ENCODE measurements at regions not wholly inside any gene's neighbourhood (a gene's known extent, or its start where the extent isn't known, plus 50 kb on each side); places are given as distances from the start of the nearest gene placed in this dataset.
A peak's percentile ranks its signal among the peaks of the same experiment; 100 is the strongest.

DNA sequence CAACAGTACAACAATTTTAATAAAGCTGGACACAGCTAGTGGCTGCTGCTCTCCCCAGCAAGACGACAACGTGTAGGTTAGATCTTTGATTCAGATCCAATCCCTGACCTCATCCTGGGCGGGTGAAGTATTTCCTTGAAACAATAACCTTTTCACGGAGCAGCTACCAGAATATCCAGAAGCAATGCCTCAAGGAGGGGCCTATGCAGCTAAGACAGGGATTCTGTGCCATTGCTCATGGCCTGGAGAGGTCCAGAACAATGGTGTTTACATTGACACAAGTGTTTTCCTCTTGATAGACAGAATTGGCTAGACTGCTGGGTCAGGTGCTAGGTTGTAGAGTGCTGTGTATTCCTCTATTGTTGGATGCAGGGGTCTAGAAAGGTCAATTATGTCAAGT, 520.1 kb downstream of the BCL11A start:
- peak; percentile 61 for DNase-seq

DNA sequence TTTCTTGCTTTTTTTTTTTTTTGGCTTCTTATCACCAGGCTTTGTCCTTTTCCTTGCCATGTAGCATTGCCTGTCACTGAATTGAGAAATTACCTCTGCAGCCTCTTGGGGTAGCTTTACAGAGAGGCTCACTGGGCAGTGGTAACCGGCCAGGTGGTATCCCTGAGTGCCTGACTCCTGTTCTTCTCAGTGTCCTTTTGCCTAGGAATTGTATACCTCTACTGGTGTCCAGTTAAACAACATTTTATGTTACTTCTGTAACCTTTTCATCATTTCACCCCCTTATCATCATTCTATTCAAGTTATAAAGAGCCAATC, 523.9 kb downstream of the BCL11A start:
- no peak for DNase-seq

DNA sequence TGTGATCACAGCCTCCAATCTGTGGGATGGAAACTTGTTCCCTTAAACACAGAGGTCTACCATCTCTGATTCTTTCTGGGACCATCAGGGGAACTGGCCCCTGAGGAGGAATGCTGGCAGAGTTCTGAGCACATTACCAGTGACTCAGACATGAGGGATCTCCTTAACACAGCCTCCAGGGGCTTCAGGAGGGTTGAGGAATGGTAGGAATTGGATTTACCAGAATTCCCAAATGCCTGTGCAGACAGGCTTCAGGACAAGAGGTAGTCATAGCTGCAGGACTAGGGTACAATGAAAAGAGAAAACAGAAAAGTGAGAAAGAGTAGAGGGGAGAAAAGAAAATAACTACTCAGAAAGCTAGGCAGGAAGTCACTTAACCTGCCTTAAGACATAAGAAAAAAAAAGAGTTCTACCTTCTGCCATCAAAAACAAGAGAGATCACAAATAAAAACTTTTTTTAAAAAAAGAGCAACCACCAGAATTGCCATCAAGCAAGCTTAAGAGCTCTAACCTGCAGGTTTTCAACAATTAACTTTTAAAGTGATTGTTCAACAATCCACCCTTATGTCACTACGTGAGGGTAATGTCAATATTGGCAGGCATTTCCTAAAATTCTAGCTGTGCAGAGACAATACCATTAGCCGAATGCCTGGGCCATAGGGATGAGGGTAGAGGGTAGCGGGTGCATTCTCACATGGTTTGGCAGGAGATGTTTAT, 524.4 kb downstream of the BCL11A start:
- no peak for DNase-seq

DNA sequence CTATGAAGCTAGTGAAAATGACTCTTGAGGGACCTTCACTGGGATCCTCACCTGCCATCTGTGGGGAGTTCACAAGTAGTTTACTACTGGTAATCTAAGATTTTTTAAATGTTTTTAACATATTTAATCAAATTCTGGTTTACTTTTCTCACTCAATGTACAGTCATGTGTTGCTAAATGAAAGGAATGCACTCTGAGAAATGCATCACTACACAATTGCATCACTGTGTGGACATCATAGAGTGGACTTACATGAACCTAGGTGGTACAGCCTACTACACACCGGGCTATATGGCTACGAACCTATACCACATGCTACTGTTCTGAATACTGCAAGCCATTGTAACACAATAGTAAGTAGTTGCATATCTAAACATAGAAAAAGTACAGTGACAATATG, 528.0 kb downstream of the BCL11A start:
- DNase-seq: no peak

DNA sequence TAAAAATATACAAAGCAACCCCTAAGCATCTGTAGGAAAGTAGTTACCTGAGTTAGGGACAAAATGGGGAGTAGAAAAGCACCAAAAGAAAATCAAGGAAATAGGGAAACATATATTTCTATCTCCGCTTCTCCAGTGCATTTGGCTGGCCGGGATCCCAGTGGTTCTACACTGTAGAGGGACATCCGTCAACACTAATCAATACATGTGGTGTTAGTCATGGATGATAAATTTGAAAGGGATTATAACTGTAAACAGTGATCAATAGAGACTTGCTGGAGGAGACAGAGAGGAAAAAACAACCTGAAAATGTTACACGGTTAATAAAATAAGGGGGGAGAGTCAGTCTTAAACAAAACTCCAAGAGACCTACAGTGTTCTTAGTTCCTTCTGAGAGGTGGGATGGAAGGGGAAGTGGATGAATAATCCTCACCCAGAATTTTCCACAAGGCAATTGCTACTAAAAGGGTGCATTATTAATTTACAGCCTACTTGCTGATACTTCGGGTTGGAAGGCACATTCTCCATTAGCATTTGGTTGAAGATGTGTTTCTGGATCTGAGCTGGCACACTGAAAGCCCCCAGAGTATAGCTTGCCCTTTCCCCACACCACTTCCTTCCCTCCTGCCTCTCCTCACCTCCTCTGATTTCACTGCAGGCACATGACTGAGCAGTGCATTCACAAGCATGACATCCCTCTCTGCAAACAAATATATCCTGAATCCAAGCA, 530.0 kb downstream of the BCL11A start:
- DNase-seq: no peak

DNA sequence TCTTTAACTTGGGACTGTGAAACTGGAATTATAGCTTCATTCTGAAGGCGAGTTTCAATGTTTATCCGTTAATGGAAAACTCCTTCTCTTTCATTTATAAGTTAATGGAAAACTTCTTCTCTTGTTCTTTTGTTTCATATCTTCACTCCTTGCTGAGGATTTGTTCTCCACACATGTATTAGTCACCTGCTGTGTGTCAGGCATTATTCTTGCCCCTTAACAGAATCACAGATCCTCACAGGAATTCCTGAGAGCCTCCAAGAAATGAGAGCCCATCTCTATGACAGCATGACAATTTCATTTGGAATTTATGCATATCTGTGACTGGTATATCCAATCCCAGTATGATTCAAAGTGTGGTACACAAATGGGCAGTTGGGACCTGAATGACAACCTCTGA, 545.8 kb downstream of the BCL11A start:
- no peak for DNase-seq

DNA sequence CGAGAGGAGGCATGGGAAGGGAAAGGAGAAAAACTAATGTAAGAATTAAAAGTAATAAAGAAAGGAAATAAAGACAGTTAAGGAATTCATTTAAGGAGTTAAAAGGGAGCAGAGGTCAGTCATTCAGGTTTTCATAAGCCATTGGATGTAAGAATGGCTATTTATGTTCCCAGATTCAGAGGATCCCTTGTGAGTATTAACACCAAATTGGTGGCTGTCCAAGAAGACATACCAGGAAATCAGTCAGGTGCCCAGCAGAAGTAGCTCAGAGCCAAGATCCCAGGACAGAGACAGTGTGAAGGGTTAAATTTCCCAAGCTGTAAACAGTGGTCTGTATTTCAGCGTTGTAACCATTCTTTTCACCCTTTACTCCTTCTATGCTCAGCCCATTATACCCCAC, 550.4 kb downstream of the BCL11A start:
- no peak for DNase-seq

DNA sequence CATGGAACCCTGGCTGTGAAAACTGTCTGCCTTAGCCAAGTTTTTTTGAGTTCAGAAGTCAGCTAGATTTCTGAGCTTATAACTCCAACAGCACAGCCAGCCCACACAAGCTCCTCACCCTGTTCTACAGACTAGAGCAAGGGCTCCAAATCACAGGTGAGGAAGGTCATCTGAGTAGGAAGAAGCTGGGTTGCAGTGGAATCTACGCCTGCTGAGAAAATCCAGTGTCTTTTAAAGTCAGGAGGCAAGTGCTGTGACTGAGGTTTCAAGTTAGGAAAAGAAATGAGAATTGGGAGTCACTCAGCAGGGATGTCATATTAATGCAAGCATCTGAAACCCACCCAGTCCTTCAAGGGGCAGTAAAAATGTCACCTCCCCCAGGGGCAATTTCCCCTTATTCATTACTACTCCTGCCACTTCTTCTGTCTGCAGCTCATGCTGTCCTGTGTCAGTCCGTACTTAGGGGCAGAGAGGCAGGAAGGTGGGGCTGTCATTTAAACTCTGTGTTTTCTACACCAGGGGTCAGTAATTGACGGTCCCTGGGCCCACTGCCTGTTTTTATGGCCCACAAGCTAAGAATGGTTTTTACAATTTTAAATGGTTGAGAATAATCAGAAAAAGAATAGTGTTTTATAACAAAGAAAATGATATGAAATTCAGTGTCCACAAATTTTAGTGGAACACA, 551.1 kb downstream of the BCL11A start:
- no peak for DNase-seq

DNA sequence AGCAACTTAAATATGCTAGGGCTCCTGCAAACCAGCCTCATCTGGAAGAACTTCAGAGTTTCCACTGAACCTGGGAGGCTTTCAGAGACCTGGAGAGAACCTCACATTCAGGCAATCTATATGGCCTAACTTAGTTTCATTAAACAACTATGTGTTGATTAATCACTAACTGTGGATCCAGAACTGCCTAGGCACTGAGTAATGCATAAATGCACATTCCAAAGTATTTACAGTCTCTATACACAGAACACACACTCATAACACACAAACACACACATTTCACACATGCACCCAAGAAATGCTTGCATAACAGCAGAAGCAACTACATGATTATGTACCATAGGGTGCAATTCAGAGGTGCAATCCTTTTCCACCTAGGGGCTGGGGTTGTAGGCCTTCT, 552.8 kb downstream of the BCL11A start:
- DNase-seq: no peak

DNA sequence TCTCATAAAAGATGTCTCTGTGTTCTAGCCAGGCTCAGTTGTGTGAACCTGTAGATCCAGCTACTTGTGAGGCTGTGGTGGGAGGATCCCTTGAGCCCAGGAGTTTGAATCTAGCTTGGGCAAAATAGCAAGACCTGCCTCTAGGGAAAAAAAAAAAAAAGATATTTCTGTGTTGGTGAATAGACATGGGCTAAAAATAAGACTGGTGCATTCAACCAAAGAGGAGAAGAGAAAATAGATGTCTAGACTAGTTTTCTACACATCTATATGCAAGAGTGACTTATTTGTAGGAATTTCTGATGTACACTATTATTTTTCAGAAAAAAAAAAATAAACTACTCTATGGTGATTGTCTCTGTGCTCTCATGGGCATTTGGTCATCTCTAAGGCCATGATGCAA, 555.1 kb downstream of the BCL11A start:
- no peak for DNase-seq

DNA sequence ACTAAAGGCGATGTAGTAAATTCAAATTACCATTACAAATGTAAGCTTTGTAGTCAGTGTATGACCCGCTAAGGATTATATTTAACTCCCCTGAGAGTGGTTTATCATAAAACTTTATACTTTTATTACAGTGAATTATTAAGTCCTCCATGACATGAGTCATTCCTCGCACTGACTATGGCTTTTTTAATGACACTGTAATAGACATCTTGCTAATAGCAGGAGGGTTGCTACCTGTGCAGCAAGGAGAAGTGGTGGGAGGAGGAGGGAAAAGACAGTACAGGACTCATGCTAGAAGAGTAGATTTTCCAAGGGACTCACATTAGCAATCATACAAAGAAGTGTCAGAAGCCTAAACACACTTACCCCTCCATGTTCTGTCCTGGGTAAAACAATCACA, 556.1 kb downstream of the BCL11A start:
- DNase-seq: no peak

DNA sequence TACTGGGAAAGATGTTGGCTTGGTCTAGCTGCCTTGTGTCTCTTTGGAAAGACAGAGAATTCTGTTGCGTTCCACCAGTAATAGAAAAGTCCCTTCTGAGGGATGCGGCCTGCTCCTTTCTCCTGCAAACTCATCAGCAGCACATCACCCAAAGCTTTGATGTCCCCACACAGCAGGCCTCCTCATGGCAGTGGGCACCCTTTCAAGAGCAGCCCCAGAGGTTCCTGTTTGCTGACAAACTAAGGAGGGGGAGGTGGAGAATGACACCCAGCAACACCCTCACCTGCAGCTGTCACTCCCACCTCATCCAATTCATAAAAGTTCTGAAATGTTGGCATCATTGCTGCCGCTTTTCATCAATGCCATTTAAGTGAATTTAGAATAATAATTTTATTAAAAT, 556.6 kb downstream of the BCL11A start:
- DNase-seq: no peak

DNA sequence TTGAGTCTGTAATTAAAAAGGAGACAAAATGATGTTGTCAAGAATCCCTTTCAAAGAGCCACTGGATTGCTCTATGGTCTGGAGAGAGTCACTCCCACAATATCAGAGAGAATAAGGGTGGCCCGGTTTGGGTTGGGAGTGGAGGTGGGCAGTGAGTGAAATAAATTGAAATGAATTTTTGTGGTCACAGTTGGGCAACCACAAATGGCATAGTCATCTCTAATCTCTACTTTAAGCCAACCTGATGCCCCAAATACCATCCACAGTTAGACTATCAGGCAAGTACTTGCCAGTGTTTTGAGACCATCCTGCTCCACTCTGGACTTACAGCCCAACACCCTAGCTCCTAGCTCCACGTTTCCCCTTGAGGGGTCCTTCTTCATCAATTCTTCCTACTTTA, 559.7 kb downstream of the BCL11A start:
- no peak for DNase-seq

DNA sequence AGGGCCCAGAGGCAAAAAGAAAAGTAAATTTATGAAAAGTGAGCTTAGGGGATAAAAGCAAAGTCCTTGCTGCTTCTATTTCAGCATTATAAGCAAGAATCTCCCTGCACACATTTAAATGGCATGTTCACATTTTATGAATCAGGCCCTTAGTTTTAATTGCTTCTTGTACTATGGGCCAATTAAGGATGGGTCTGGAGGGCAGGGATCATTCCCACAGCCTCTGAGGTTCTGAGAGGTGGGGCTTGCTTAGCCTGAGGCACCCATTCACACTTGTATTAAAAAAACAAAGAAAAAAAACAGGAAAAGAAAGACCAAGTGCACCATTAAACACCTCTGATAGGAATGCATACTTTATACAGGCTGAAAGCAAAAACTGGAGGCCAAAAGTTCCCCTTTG, 565.1 kb downstream of the BCL11A start:
- DNase-seq: no peak

DNA sequence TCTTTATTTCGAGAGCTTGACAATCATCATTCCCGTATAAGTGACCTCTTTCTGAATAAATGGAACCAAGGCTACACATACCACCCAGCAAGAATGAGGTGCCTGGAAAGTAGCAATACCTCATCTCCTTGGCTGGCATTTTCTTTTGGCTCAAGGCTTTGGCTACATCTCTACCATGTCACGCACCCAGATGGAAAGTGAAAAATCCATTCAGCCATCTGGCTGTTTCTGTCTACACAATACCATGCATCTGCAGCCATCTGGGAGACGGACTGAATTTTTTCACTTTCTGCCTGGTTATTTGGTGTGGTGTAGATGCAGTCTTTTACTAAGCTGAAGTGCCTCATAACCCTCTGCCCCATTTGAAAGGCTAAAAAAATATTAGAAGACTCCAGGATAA, 566.9 kb downstream of the BCL11A start:
- DNase-seq: no peak

DNA sequence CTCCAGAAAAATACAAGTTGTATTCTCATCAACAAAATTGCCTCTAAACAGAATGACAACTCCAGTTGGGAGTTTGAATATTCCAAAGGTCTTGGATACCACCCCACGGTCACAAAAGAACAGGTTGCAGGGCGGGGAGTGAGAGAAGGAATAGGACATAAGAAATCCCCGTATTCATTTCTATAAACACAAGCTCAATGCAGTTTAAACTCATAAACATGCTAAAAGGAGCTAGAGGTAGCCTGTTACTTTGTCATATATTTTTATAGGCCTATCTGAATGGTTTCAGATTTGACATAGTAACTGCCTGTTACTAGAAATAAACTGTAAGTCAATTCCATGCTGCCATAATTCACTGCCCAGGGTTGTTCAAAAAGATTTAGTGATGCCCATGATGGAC, 567.5 kb downstream of the BCL11A start:
- DNase-seq: no peak

DNA sequence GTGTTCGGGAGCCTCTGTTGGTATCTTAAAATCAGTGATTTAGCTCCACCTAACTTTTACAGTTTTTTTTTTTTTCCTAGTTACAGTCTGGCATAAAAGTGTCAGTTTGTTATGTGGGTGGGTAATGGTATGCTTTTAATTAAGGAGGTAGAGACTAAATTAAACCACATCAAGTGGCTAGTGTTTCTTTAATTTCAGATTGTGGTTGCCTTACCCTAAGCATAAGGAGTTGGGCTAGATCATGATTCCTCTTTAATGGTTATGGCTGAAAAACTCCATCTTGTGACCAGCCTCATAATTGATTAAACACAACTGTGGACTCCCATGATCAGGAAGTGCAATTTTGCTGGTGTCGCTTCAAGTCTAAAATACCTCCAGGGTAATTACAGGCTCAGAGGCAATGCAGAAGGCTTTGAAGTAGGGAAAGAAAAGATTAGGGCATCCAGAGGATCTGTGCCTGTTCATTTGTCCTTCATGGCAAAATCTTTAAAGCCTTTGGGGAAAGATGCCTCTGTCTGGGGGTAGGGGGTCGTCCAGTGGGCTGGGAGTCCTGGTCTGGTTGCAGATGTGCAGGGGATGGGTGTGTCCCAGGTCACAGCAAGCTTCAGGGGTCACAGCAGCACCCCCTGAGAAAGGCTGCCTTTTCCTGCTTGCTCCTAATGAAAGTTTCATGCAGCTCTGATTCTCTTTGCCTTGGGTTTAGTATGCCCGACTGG, 579.2 kb downstream of the BCL11A start:
- no peak for DNase-seq

DNA sequence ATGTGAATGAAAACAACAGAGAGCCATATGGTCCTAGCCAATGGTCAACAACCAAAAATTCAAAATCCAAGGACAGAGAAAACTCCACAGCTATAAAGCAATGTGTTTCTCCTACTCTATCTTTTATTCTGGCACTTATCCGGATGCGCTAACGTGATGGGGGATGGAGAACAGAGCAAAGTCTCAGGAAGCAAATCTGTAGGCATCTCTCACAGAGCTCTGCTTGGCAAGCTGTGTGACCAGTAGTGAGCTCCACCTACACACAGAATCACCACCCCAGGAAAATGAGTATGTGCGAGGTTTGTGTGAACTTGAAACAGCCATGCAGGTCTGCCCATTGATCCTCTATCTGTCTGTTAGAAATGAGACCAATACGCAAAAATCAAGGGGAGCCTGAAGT, 584.3 kb downstream of the BCL11A start:
- DNase-seq: no peak

DNA sequence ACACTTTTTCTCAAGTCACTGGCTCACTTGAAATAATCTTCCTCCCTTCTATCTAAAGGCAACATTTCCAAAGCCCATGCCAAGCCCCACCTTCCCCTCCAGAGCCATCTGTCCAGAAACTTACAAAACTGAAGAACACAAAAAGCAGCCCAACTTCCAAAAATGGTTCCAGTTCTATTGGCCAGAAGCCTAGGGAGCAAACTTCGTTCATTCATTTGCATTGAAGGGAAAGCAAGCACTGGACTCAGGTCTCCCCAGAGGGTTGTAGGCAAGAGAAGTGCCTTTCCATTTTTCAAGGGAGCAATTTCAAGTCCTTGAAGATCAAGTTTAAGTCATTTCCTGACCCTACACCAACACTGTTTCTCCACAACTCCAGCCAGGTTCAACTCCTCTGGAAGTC, 585.0 kb downstream of the BCL11A start:
- DNase-seq: no peak

DNA sequence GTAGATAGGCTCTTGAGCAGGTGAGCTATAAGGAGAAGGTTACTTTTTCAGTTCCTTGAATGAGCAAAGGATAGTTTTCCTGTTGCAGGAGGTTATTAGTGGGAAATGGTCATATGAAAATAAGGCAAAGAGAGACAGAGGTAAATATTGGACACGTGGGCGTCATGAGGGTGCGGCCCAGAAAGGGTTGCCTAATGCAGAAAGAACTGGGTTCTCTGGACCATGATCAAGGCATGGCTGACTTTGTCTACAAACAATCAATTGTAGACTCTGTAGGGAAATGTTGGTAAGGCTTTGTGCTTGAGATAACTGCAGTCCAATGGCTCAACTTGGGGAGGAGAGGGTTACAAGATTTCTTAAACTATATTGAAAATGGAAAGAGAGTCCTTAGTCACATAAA, 585.8 kb downstream of the BCL11A start:
- no peak for DNase-seq

DNA sequence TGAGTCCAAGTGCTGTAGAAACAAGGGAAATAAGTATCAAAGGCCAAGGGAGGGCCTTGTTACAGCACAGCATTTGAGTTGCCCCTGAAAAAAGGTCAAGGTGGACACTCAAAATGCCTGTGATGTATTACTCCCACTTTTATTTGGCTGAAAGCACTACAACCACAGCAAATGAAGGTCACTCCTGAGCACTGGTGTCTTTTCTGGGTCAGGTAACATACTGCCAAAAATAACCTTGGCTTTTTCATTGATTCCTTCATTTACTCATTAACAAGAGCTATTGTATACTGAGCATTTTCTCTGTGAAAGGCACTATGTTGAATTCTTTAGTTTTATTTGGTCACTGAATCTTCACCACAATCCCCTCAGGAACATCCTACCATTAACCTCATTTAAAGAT, 590.3 kb downstream of the BCL11A start:
- DNase-seq: no peak

DNA sequence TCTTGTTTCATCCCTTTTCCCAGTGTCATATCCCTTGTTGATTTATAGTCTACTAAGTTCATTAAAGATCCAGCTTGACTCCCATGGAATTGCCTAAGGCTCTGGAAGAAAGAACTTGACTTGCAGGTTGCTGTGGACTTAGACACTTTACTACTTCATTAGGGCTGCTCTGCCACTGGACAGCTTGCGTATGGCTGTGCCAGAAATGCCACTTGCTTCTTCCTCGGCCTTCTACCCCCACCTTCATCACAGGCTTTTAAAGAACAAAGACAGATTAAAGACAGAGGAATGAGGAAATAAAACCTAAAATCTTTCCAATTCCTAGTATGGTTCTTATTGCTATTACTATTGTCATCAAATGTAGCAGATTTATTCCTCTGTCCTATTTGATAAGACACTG, 591.7 kb downstream of the BCL11A start:
- no peak for DNase-seq

DNA sequence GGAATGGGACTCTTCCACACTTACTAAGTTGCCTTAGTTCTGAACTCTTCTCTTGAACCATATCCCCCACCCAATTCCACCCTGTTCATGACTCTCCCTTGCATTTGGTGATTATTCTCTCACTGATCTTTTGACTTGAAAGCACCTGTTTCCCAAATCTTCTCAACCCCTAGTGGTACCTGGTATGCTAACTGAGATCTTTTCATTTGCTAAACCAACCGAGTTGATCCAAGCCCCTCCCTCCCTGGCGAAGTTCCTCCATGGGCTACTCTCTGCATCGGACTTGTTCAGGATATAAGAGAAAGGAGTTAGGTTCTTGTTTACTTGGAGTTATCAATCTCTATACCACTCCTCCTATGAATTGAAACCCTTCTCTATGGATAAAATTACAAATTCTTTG, 593.5 kb downstream of the BCL11A start:
- no peak for DNase-seq

DNA sequence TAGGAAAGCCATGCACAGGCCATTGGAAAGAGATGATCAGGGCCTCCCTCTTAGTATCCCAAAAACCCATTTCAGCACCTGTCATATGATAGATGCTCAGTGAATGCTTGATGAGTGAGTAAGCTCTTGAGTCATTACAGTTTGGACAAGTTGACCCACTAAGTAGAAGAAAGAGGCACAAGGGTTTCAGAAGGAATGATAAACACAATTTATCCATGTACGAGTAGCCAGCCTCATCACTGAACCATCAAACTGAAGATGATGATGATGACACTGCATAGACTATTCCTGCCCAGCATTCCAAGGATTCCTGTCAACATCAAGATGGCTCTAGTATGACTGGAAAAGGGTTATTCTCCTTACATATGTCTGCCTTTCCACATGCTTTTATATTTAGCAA, 596.0 kb downstream of the BCL11A start:
- DNase-seq: no peak

All from NCI-H510A treated with DMSO at 0.1 percent for 48 hours (cell line).